ENCODE measurements at regions not wholly inside any gene's neighbourhood (a gene's known extent, or its start where the extent isn't known, plus 50 kb on each side); places are given as distances from the start of the nearest gene placed in this dataset.
A peak's percentile ranks its signal among the peaks of the same experiment; 100 is the strongest.

GRCh38 chr6:93784794-93785693 lies 365.7 kb upstream of the EPHA7 start:
- no peaks in the 10 kb centered on the region for H3K9me3 ChIP-seq
- peaks cover 0 to 25% (median 3%) of the 10 kb centered on the region in 4 donors for H3K4me1 ChIP-seq
- peak overlapping the region in 2 of 4 donors; percentile 60 to 83 for H3K27ac ChIP-seq
- TF ChIP-seq EP300 (IDR thresholded peaks at IDR 0.05): peak in 1 of 2 donors; percentile 31
- no peak for TF ChIP-seq CTCF (IDR thresholded peaks at IDR 0.05)
- H3K36me3 ChIP-seq: no peaks in the 10 kb centered on the region
- 25 to 28% methylated on average over 8 of the region's 8 CpGs for WGBS, 2 donors
- peak overlapping the region; percentile 14 to 39 (median 26) for H3K4me3 ChIP-seq
- DNase-seq (ENCODE audit: low spot score in 2 of 2): peak in 1 of 2 donors; percentile 24
- no peaks in the 10 kb centered on the region for H3K27me3 ChIP-seq

- WGBS, 2 donors: 32 to 40% methylated on average over 12 of the region's 12 CpGs
- DNase-seq (ENCODE audit: low spot score in 2 of 2): peak in 1 of 2 donors; percentile 23
- Histone ChIP-seq H3K4me1 (peaks cover 0 to 18% (median 0%) of the 10 kb centered on the region in 4 donors), H3K4me3 (peak overlapping the region in 1 of 4 donors; percentile 2), H3K36me3 (no peaks in the 10 kb centered on the region), H3K9me3 (no peaks in the 10 kb centered on the region), H3K27ac (peak overlapping the region in 2 of 4 donors; percentile 39 to 57), H3K27me3 (no peaks in the 10 kb centered on the region)
- TF ChIP-seq POLR2A (IDR thresholded peaks at IDR 0.05) (no peak), EP300 (IDR thresholded peaks at IDR 0.05) (no peak), CTCF (IDR thresholded peaks at IDR 0.05) (no peak)
Measured at GRCh38 chr6:93779086-93779841, 359.9 kb upstream of the EPHA7 start.

- H3K27me3 ChIP-seq: no peaks in the 10 kb centered on the region
- no peaks in the 10 kb centered on the region for H3K9me3 ChIP-seq
- no peaks in the 10 kb centered on the region for H3K4me1 ChIP-seq
- no peak for DNase-seq (ENCODE audit: low spot score in 2 of 2)
- H3K36me3 ChIP-seq: no peaks in the 10 kb centered on the region
- no peak overlapping the region for H3K27ac ChIP-seq
- no peak overlapping the region for H3K4me3 ChIP-seq
- TF ChIP-seq EP300 (IDR thresholded peaks at IDR 0.05): no peak
- TF ChIP-seq CTCF (IDR thresholded peaks at IDR 0.05): no peak
- no peak for TF ChIP-seq POLR2A (IDR thresholded peaks at IDR 0.05)
- 86% methylated on average over 2 of the region's 2 CpGs for WGBS, 2 donors
Measured at GRCh38 chr6:93759190-93759589, 339.8 kb upstream of the EPHA7 start.

GRCh38 chr6:93751969-93752368 lies 332.6 kb upstream of the EPHA7 start:
- WGBS, 2 donors: 29 to 30% methylated on average over 2 of the region's 2 CpGs
- Histone ChIP-seq H3K4me3 (no peak overlapping the region), H3K36me3 (no peaks in the 10 kb centered on the region), H3K9me3 (no peaks in the 10 kb centered on the region), H3K27ac (no peak overlapping the region), H3K27me3 (no peaks in the 10 kb centered on the region), H3K4me1 (no peaks in the 10 kb centered on the region)
- TF ChIP-seq CTCF (IDR thresholded peaks at IDR 0.05) (no peak), POLR2A (IDR thresholded peaks at IDR 0.05) (no peak), EP300 (IDR thresholded peaks at IDR 0.05) (no peak)
- no peak for DNase-seq (ENCODE audit: low spot score in 2 of 2)

- Histone ChIP-seq H3K4me3 (no peak overlapping the region), H3K4me1 (no peaks in the 10 kb centered on the region), H3K36me3 (no peaks in the 10 kb centered on the region), H3K27me3 (no peaks in the 10 kb centered on the region), H3K27ac (no peak overlapping the region), H3K9me3 (no peaks in the 10 kb centered on the region)
- WGBS, 2 donors: 46 to 48% methylated on average over 2 of the region's 2 CpGs
- TF ChIP-seq POLR2A (IDR thresholded peaks at IDR 0.05): no peak
- TF ChIP-seq CTCF (IDR thresholded peaks at IDR 0.05): no peak
- TF ChIP-seq EP300 (IDR thresholded peaks at IDR 0.05): no peak
- DNase-seq (ENCODE audit: low spot score in 2 of 2): no peak
Measured at GRCh38 chr6:93749930-93750329, 330.6 kb upstream of the EPHA7 start.

Data from tibial nerve (tissue), 4 donors.